Loucy (cell line): ENCODE measurements at regions not wholly inside any gene's neighbourhood (a gene's known extent, or its start where the extent isn't known, plus 50 kb on each side); places are given as distances from the start of the nearest gene placed in this dataset.

Experiments used
- EZH2phosphoT487 ChIP-seq: fragments of 200-600 bp; IDR thresholded peaks from 2 replicates; pipeline ENCODE4 v1.6.1; 2018; ENCODE audit warnings: antibody characterized with exemption, mild to moderate bottlenecking, moderate library complexity, borderline replicate concordance
- TF ChIP-seq, protein P1 (sequence below): fragments of 200-600 bp; sonication (generic); conservative IDR thresholded peaks from 2 replicates; pipeline ENCODE4 v1.5.1; 2014; ENCODE audit warnings: mild to moderate bottlenecking, antibody characterized with exemption, low read length

DNA sequence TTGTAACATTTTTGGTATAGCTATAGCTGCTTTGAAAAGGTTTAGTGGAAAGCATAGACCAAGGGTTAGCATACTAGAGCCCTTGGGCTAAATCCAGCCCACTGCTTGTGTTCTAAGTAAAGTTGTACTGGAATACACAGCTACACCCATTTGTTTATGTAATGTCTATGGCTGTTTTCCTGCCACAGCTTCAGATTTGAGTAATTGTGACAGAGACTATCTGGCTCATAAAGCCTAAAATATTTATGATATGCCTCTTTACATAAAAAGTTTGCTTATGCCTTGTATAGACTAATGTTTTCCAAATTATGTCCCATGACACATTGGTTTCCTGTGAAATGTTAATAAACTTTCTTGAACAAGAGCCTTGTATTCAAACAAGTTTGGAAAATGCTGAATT is 234.8 kb upstream of the ATP2B1 start:
- TF ChIP-seq, protein P1, sequence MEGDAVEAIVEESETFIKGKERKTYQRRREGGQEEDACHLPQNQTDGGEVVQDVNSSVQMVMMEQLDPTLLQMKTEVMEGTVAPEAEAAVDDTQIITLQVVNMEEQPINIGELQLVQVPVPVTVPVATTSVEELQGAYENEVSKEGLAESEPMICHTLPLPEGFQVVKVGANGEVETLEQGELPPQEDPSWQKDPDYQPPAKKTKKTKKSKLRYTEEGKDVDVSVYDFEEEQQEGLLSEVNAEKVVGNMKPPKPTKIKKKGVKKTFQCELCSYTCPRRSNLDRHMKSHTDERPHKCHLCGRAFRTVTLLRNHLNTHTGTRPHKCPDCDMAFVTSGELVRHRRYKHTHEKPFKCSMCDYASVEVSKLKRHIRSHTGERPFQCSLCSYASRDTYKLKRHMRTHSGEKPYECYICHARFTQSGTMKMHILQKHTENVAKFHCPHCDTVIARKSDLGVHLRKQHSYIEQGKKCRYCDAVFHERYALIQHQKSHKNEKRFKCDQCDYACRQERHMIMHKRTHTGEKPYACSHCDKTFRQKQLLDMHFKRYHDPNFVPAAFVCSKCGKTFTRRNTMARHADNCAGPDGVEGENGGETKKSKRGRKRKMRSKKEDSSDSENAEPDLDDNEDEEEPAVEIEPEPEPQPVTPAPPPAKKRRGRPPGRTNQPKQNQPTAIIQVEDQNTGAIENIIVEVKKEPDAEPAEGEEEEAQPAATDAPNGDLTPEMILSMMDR, result no peak
- no peak for TF ChIP-seq EZH2phosphoT487
